Neural progenitor cell (in vitro differentiated cells): ENCODE measurements at regions not wholly inside any gene's neighbourhood (a gene's known extent, or its start where the extent isn't known, plus 50 kb on each side); places are given as distances from the start of the nearest gene placed in this dataset.

ENCODE experiments used
- DNase-seq: peaks from one replicate; pipeline ENCODE4 v3.0.0-alpha.2; 2016; ENCODE audit warnings: low spot score
- H2AFZ ChIP-seq: fragments of 200-600 bp; sonication (generic); replicated peaks from 2 replicates; pipeline ENCODE4 v1.6.1; 2016; ENCODE audit warnings: antibody characterized with exemption
- H3F3A ChIP-seq: fragments of 200-600 bp; sonication (generic); 2 replicates; pipeline ENCODE4 v1.6.1; 2016; ENCODE audit warnings: antibody characterized with exemption, low read depth
- H3K27ac ChIP-seq: fragments of 200-600 bp; sonication (generic); 2 replicates; pipeline ENCODE4 v1.5.1; 2016; ENCODE audit warnings: mild to moderate bottlenecking
- H3K27me3 ChIP-seq: fragments of 200-600 bp; sonication (generic); 2 replicates; pipeline ENCODE4 v1.6.1; 2016; ENCODE audit warnings: mild to moderate bottlenecking, moderate library complexity
- H3K36me3 ChIP-seq: fragments of 200-600 bp; sonication (generic); 2 replicates; pipeline ENCODE4 v1.5.1; 2016
- H3K4me1 ChIP-seq: fragments of 200-600 bp; sonication (generic); 2 replicates; pipeline ENCODE4 v1.6.1; 2016; ENCODE audit warnings: mixed run types
- H3K4me2 ChIP-seq: fragments of 200-600 bp; sonication (generic); 2 replicates; pipeline ENCODE4 v1.6.1; 2016
- H3K4me3 ChIP-seq: fragments of 200-600 bp; sonication (generic); 2 replicates; pipeline ENCODE4 v1.5.1; 2016
- H3K79me2 ChIP-seq: fragments of 200-600 bp; sonication (generic); 2 replicates; pipeline ENCODE4 v1.6.1; 2016; ENCODE audit warnings: low read depth
- H3K9ac ChIP-seq: fragments of 200-600 bp; sonication (generic); 2 replicates; pipeline ENCODE4 v1.6.1; 2016
- H3K9me3 ChIP-seq: fragments of 200-600 bp; sonication (generic); 2 replicates; pipeline ENCODE4 v1.5.1; 2016; ENCODE audit warnings: low read depth
- H4K20me1 ChIP-seq: fragments of 200-600 bp; sonication (generic); 2 replicates; pipeline ENCODE4 v1.6.1; 2016; ENCODE audit warnings: low read depth
- H3K27ac Mint-ChIP-seq: 3 replicates; pipeline ENCODE4 v1.8.0; 2021; ENCODE audit warnings: mixed read lengths
- H3K27me3 Mint-ChIP-seq: 2 replicates; pipeline ENCODE4 v1.8.0; 2022; ENCODE audit warnings: low read depth, mild to moderate bottlenecking, inconsistent platforms, moderate library complexity, mixed read lengths; ENCODE audit not compliant: insufficient read depth
- H3K36me3 Mint-ChIP-seq: 3 replicates; pipeline ENCODE4 v1.8.0; 2021; ENCODE audit warnings: mixed read lengths
- H3K4me1 Mint-ChIP-seq: 3 replicates; pipeline ENCODE4 v1.8.0; 2021; ENCODE audit warnings: mixed read lengths
- H3K4me3 Mint-ChIP-seq: 3 replicates; pipeline ENCODE4 v1.8.0; 2021; ENCODE audit warnings: mild to moderate bottlenecking, moderate library complexity, mixed read lengths
- H3K9me3 Mint-ChIP-seq: 3 replicates; pipeline ENCODE4 v1.8.0; 2020; ENCODE audit warnings: mixed read lengths
- EZH2 ChIP-seq: fragments of 200-600 bp; sonication (generic); IDR thresholded peaks from 2 replicates; pipeline ENCODE4 v1.6.1; 2017; ENCODE audit warnings: antibody characterized with exemption, mild to moderate bottlenecking, moderate library complexity
- EZH2phosphoT487 ChIP-seq: fragments of 200-600 bp; sonication (generic); IDR thresholded peaks from 2 replicates; pipeline ENCODE4 v1.6.1; 2017; ENCODE audit warnings: antibody characterized with exemption
- TF ChIP-seq, protein P1 (sequence below): fragments of 200-600 bp; sonication (generic); IDR thresholded peaks from 2 replicates; pipeline ENCODE4 v1.5.1; 2017; ENCODE audit warnings: antibody characterized with exemption, mild to moderate bottlenecking

GRCh38 chr9:89815903-89816573 lies 211.2 kb downstream of the GADD45G start:
- Mint-ChIP-seq H3K27me3 (no peaks in the 10 kb centered on the region), H3K27ac (no peak overlapping the region), H3K4me3 (peak overlapping the region; percentile 8), H3K9me3 (no peaks in the 10 kb centered on the region), H3K4me1 (peaks cover 12% of the 10 kb centered on the region), H3K36me3 (no peaks in the 10 kb centered on the region)
- no peaks in the 10 kb centered on the region for H3K4me1 ChIP-seq
- no peaks in the 10 kb centered on the region for H3F3A ChIP-seq
- no peak overlapping the region for H3K4me2 ChIP-seq
- H2AFZ ChIP-seq, result no peak overlapping the region
- H4K20me1 ChIP-seq, result no peaks in the 10 kb centered on the region
- no peak overlapping the region for H3K27ac ChIP-seq
- no peak for DNase-seq
- H3K36me3 ChIP-seq, result no peaks in the 10 kb centered on the region
- no peak overlapping the region for H3K9ac ChIP-seq
- TF ChIP-seq EZH2 (no peak), EZH2phosphoT487 (no peak)
- TF ChIP-seq, protein P1, sequence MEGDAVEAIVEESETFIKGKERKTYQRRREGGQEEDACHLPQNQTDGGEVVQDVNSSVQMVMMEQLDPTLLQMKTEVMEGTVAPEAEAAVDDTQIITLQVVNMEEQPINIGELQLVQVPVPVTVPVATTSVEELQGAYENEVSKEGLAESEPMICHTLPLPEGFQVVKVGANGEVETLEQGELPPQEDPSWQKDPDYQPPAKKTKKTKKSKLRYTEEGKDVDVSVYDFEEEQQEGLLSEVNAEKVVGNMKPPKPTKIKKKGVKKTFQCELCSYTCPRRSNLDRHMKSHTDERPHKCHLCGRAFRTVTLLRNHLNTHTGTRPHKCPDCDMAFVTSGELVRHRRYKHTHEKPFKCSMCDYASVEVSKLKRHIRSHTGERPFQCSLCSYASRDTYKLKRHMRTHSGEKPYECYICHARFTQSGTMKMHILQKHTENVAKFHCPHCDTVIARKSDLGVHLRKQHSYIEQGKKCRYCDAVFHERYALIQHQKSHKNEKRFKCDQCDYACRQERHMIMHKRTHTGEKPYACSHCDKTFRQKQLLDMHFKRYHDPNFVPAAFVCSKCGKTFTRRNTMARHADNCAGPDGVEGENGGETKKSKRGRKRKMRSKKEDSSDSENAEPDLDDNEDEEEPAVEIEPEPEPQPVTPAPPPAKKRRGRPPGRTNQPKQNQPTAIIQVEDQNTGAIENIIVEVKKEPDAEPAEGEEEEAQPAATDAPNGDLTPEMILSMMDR, result no peak
- no peaks in the 10 kb centered on the region for H3K9me3 ChIP-seq
- H3K79me2 ChIP-seq, result no peaks in the 10 kb centered on the region
- H3K4me3 ChIP-seq, result no peak overlapping the region
- H3K27me3 ChIP-seq, result no peaks in the 10 kb centered on the region

DNA sequence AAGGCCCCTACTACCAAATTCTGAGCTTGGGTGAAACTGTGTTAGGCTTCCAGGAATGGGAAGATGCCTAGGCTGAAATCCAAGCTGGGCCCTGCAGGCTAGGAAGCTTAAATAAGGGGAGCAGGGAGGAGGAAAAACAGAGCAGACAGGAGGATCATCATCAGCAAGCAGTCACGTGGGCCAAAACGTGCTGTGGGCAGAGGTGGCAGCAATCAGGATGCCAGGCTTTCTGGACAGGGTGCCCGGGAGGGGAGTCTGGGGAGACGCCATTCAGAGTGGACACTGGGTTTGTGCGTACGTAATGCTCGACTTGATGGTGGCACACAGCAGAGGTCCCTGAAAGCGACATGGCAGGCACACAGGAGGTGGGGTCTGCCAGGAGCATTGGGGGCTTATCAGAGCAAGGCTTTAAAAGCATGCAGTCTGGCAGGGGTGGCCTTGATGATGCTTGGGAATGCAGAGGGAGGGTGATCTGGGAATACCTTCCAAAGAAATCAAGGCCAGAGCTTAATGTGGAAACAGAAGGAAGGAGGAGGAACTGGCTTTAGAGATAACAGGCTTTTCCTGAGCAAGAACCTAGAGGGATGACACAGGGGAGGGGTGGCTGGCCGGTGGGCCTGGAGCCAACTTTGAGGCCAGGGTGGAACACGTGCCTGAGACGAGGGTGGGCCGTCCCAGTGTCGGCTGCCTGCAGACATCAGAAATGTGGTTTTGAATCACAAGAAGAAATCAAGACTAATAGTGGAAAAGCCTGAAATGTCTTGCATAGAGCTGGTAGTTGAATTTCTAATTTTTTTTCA lies 212.5 kb downstream of the GADD45G start:
- TF ChIP-seq EZH2phosphoT487 (no peak), EZH2 (no peak)
- TF ChIP-seq, protein P1, result no peak
- no peaks in the 10 kb centered on the region for H3K9me3 ChIP-seq
- Mint-ChIP-seq H3K4me1 (peaks cover 12% of the 10 kb centered on the region), H3K9me3 (no peaks in the 10 kb centered on the region), H3K36me3 (no peaks in the 10 kb centered on the region), H3K27me3 (no peaks in the 10 kb centered on the region), H3K4me3 (no peak overlapping the region), H3K27ac (no peak overlapping the region)
- no peak overlapping the region for H3K4me2 ChIP-seq
- no peak overlapping the region for H3K4me3 ChIP-seq
- H3K79me2 ChIP-seq, result no peaks in the 10 kb centered on the region
- no peak for DNase-seq
- no peaks in the 10 kb centered on the region for H4K20me1 ChIP-seq
- H3K4me1 ChIP-seq, result no peaks in the 10 kb centered on the region
- H3K27ac ChIP-seq, result no peak overlapping the region
- no peak overlapping the region for H3K9ac ChIP-seq
- no peaks in the 10 kb centered on the region for H3K27me3 ChIP-seq
- no peaks in the 10 kb centered on the region for H3F3A ChIP-seq
- no peaks in the 10 kb centered on the region for H3K36me3 ChIP-seq
- no peak overlapping the region for H2AFZ ChIP-seq

GRCh38 chr9:89820337-89820736 lies 215.5 kb downstream of the GADD45G start:
- Histone ChIP-seq H3K4me1 (no peaks in the 10 kb centered on the region), H3K27me3 (no peaks in the 10 kb centered on the region), H3K9ac (no peak overlapping the region), H2AFZ (no peak overlapping the region), H3K36me3 (no peaks in the 10 kb centered on the region), H3K4me2 (no peak overlapping the region), H3K27ac (no peak overlapping the region), H3K79me2 (no peaks in the 10 kb centered on the region), H4K20me1 (no peaks in the 10 kb centered on the region), H3F3A (no peaks in the 10 kb centered on the region), H3K4me3 (no peak overlapping the region), H3K9me3 (no peaks in the 10 kb centered on the region)
- no peak for TF ChIP-seq EZH2phosphoT487
- TF ChIP-seq, protein P1, result no peak
- Mint-ChIP-seq H3K4me3 (no peak overlapping the region), H3K4me1 (no peaks in the 10 kb centered on the region), H3K36me3 (no peaks in the 10 kb centered on the region), H3K27me3 (no peaks in the 10 kb centered on the region), H3K27ac (no peak overlapping the region), H3K9me3 (no peaks in the 10 kb centered on the region)
- DNase-seq, result no peak
